ENCODE measurements at regions not wholly inside any gene's neighbourhood (a gene's known extent, or its start where the extent isn't known, plus 50 kb on each side); places are given as distances from the start of the nearest gene placed in this dataset.

- DNase-seq (ENCODE audit: low read depth), result no peak
Observed at GRCh38 chr5:23089286-23089685, 236.1 kb upstream of the CDH12 start.

DNA sequence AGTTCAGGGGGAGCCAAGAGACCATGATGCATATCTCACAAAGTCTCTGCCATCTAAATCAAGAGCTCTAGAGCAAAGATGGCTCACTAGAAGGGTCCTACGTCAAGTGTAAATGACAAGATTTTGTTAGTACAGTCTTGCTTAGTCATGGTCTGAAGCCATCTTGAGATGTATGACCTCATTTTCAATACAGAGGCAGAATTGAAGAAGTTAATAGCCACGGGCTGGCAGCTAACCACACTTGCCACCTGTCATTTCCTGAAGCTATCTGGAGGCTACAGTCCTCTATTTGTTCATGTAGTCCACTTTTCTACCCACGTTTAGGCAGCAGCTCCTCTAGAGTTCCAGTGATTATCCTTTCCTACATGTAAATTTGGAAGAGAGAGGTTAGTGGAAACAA, 231.7 kb upstream of the CDH12 start:
- DNase-seq (ENCODE audit: low read depth), result peak; percentile 76

- DNase-seq (ENCODE audit: low read depth), result no peak
Observed at GRCh38 chr5:23072179-23072578, 219.0 kb upstream of the CDH12 start.

DNA sequence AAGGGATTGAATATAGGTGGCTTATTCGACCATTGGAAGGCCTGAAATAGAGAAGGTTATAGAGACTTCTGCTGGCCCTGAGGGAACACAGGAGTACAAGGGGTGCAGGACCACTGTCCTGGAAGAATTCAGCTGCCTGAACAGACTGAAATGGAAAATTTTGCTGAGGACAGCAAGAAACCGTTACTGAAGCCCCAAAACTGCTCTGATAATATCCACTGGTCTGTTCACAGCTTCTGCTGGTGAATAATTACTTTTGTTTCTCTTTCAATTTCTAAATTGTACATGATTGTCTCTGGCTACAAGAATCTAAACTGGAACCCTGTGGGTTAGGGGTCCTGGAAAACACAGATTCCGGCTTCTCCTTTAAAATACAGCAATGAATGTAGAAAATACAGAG, 218.5 kb upstream of the CDH12 start:
- DNase-seq (ENCODE audit: low read depth), result no peak

DNA sequence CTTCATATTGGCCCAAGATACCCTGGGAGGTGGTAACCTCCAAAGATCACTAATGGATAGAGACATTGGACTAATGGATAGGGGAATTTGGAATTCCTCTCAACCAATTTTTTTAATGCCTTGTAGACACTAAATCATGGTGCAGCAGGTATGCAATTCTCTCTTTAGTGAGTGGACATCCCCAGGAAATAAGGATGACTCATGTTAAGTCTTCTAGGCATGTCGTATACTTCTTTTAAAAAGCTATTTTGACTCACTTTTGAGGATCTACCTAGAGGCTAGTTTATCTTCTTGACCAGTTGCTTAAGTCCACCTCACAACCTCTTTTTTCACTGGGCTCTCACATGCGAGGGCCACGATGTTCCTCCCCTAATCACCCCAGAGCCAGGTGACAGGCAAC, 211.6 kb upstream of the CDH12 start:
- DNase-seq (ENCODE audit: low read depth), result peak; percentile 34

GRCh38 chr5:23053846-23054245, 200.7 kb upstream of the CDH12 start:
- no peak for DNase-seq (ENCODE audit: low read depth)

- DNase-seq (ENCODE audit: low read depth), result no peak
Observed at GRCh38 chr5:23042226-23042625, 189.1 kb upstream of the CDH12 start.

DNA sequence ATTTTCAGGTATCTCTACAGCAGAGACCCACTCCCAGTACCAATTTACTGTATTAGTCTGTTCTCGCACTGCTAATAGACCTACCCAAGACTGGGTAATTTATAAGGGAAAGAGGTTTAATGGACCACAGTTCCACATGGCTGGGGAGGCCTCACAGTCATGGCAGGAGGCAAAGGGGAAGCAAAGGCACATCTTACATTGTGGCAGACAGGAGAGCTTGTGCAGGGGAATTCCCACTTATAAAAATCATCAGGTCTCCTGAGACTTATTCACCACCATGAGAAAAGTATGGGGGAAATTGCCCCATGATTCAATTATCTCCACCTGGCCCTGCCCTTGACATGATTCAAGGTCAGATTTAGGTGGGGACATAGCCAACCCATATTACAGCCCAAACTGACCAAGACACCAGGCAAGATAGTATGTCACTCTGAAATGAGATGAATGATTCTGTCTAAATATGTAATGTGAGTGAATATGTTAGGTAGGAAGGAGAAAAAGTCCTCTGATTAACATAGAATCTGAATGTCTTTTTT, 182.5 kb upstream of the CDH12 start:
- no peak for DNase-seq (ENCODE audit: low read depth)

- no peak for DNase-seq (ENCODE audit: low read depth)
Observed at GRCh38 chr5:23033864-23034263, 180.7 kb upstream of the CDH12 start.

GRCh38 chr5:23029290-23029689, 176.1 kb upstream of the CDH12 start:
- DNase-seq (ENCODE audit: low read depth), result no peak

GRCh38 chr5:23028445-23029021, 175.4 kb upstream of the CDH12 start:
- DNase-seq (ENCODE audit: low read depth), result no peak

DNA sequence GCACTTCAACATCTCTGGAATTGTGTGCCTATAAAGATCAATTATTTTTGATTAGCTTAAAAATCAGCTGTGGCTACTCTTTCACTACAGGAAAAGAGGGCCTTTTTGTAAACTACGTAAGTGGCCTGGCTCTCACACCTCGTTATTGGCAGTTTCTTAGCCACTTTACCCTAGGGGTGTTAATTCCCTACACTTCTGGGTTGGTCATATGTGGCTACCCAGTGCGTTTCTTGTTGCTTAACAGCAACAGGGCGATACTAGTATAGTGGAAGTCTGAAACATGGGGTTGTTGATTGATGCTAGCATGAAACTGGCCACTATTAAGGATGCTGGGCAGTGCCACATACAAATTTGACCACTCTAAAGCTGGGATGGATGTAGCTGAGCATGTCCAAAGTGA, 174.7 kb upstream of the CDH12 start:
- DNase-seq (ENCODE audit: low read depth), result no peak

- DNase-seq (ENCODE audit: low read depth), result no peak
Observed at GRCh38 chr5:23027331-23027730, 174.2 kb upstream of the CDH12 start.

DNA sequence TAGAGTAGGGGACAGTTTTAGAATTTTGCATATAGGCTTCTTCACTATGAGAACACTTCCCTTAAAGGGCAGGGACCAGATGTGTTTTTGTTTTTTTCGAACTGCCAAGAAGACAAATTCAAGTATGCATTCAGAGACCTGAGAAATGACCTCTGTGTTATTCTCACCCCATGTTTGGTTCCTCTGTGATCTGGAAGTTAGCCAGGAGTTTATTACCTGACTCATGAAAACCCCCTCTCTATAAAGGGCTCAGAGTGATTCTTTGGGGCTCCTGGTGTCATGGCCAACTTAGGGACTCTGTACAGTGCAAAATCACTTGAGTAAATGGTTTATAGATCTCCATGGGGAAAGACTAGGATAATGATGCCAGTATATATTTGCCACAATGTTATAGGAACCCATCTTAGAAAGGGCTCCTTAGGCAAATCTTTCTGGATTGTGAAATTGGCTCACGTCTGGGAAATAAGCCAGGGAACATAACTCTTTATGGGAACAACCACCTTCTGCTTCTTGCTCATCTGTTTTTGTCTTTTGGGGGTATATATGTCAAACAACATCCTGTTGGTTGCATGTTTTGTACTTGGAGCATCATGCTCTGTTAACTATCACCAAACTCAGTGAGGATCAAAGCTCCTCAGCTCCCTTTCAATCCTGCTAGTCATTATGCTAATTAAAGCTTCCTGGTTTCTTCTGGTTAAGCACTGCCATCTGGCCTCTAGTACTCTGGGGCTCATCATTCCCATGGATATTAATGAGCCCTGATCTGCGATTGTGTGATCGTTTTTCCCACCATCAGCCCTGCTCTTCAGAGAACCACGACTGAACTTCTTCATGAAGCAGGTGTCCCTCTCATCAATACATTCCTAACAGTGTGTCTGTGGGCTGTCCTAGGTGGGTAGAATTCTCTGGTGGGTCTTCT, 173.4 kb upstream of the CDH12 start:
- peak; percentile 8 for DNase-seq (ENCODE audit: low read depth)

DNA sequence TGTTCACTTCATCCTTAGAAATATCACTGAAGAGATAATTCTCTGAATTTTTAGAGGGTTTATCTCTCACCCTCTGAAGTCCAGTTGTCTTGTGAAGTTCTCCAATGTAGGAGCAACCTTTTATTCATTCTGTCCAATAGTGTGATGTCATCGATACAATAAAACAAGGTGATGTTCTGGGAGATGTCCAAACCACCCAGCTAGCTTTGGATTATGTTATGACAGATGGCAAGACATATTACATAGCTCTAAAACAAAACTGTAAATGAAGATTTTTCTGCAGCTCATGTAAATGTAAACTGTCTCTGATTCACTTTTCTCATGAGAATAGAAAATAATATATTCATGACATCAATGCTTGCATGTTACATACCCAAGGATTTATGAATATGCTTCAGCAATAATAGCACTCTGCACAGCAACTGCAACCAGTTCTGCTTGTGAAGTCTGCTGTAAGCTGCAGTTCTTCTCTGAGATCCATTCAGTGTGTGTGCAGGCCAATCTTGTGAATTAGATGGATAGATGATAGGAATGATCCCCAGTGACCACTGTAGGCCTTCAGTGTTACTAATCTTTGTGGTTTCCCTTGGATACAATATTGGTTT, 172.6 kb upstream of the CDH12 start:
- DNase-seq (ENCODE audit: low read depth), result no peak

DNA sequence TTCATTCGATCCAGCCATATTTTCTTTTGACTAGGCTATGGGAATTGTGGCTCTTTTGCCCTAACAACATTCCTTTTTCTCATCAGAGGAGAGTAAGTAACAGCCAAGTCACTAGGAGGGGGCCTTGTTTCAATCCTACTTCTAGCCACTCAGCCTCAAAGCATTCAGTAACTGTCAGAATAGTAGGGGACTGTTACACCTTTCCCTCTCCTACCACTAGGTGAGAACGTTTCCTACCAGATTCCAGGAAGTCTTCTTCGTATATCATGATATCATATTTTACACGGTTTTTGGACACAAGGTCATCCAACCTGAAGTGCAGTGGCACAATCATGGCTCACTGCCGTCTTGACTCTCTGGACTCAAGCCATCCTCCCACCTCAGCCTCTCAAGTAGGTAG, 171.3 kb upstream of the CDH12 start:
- no peak for DNase-seq (ENCODE audit: low read depth)

- DNase-seq (ENCODE audit: low read depth), result no peak
Observed at GRCh38 chr5:23014825-23015224, 161.7 kb upstream of the CDH12 start.

DNA sequence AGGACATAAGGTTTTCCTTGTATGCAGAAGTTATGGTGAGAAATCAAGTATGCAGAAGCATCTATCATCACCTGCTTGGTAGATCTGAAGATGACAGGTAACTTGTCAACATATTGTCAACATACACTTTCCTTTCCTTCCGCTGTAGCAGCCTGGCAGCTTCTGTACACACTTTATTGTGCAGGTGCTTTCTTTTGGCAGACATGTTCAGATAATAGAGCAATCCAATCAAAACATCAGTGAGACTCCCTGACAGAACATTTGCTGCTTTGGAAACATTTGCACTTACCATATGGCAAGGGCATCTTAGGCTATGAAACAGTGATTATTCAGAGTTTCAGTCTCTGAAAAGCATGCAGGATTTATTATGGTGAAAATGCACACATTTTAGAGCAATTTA, 161.1 kb upstream of the CDH12 start:
- no peak for DNase-seq (ENCODE audit: low read depth)

GRCh38 chr5:23013395-23013998, 160.4 kb upstream of the CDH12 start:
- DNase-seq (ENCODE audit: low read depth), result peak; percentile 25

GRCh38 chr5:23012842-23013241, 159.7 kb upstream of the CDH12 start:
- no peak for DNase-seq (ENCODE audit: low read depth)

GRCh38 chr5:23007762-23008161, 154.6 kb upstream of the CDH12 start:
- DNase-seq (ENCODE audit: low read depth), result no peak

GRCh38 chr5:23007236-23007635, 154.1 kb upstream of the CDH12 start:
- no peak for DNase-seq (ENCODE audit: low read depth)
